Prostate gland (tissue), 2 donors: ENCODE measurements at regions not wholly inside any gene's neighbourhood (a gene's known extent, or its start where the extent isn't known, plus 50 kb on each side); places are given as distances from the start of the nearest gene placed in this dataset.
"Not testable (repeated sequence)": the region's sequence is repeated elsewhere in the genome, so short reads cannot be mapped to it uniquely, and the experiment has no call there.

ENCODE experiments used
- DNase-seq: peaks from one replicate; pipeline ENCODE4 v3.0.0-alpha.2; 2019; ENCODE audit warnings: low spot score
- H3K27ac ChIP-seq, 2 donors: fragments of 200-600 bp; sonication (generic); 2 replicates each; pipeline ENCODE4 v1.5.1; 2017 to 2019
- H3K27me3 ChIP-seq: fragments of 200-600 bp; sonication (generic); replicated peaks from 2 replicates; pipeline ENCODE4 v1.5.1; 2019; ENCODE audit not compliant: insufficient read depth
- H3K36me3 ChIP-seq, 2 donors: fragments of 200-600 bp; sonication (generic); 1 replicate in 1 of 2; 2 replicates in 1 of 2; pipeline versions ENCODE4 v1.5.1 to v1.8.1; 2017 to 2019
- H3K4me1 ChIP-seq: fragments of 200-600 bp; sonication (generic); replicated peaks from 2 replicates; pipeline ENCODE4 v1.5.1; 2019
- H3K4me3 ChIP-seq, 2 donors: fragments of 200-600 bp; sonication (generic); 2 replicates each; pipeline ENCODE4 v1.5.1; 2017 to 2019
- H3K9me3 ChIP-seq: fragments of 200-600 bp; sonication (generic); 2 replicates; pipeline ENCODE4 v1.5.1; 2017
- POLR2A ChIP-seq: fragments of 450-650 bp; IDR thresholded peaks from one replicate; pipeline ENCODE4 v1.6.1; 2016; ENCODE audit warnings: antibody characterized with exemption, mild to moderate bottlenecking
- POLR2AphosphoS5 ChIP-seq: sonication (generic); formaldehyde crosslinking; IDR thresholded peaks from one replicate; pipeline ENCODE4 v1.6.1; 2017; ENCODE audit warnings: antibody characterized with exemption
- WGBS: methylation state at CpG from one replicate; pipeline ENCODE4 v1.1.5; 2018; 5-methylcytosine and 5-hydroxymethylcytosine counted together
- intact Hi-C: fragments of 100-400 bp; cut with DNase I; formaldehyde crosslinking; loops from one replicate; pipeline ENCODE4 v1.14.2; 2022
- TF ChIP-seq, protein P1 (sequence below), 4 experiments: fragments of 200-600 bp in 2 of 4; fragments of 450-650 bp in 2 of 4; sonication (generic) in 2 of 4; IDR thresholded peaks; 1 replicate in 3 of 4; 2 replicates in 1 of 4; pipeline ENCODE4 v1.5.1; 2016 to 2019; ENCODE audit warnings: antibody characterized with exemption in 4 of 4, mild to moderate bottlenecking in 2 of 4, moderate library complexity in 2 of 4

GRCh38 chr2:209305026-209305425, 118.8 kb upstream of the MAP2 start:
- H3K27ac ChIP-seq: no peak overlapping the region
- intact Hi-C loops: no loop called here
- no peaks in the 10 kb centered on the region for H3K4me1 ChIP-seq
- no peak for TF ChIP-seq POLR2A
- TF ChIP-seq, protein P1, sequence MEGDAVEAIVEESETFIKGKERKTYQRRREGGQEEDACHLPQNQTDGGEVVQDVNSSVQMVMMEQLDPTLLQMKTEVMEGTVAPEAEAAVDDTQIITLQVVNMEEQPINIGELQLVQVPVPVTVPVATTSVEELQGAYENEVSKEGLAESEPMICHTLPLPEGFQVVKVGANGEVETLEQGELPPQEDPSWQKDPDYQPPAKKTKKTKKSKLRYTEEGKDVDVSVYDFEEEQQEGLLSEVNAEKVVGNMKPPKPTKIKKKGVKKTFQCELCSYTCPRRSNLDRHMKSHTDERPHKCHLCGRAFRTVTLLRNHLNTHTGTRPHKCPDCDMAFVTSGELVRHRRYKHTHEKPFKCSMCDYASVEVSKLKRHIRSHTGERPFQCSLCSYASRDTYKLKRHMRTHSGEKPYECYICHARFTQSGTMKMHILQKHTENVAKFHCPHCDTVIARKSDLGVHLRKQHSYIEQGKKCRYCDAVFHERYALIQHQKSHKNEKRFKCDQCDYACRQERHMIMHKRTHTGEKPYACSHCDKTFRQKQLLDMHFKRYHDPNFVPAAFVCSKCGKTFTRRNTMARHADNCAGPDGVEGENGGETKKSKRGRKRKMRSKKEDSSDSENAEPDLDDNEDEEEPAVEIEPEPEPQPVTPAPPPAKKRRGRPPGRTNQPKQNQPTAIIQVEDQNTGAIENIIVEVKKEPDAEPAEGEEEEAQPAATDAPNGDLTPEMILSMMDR (IDR thresholded peaks at IDR 0.05): no peak
- TF ChIP-seq POLR2AphosphoS5: no peak
- 72% methylated on average over 2 of the region's 2 CpGs for WGBS
- H3K9me3 ChIP-seq: no peaks in the 10 kb centered on the region
- no peak overlapping the region for H3K4me3 ChIP-seq
- no peak for DNase-seq
- H3K27me3 ChIP-seq: no peaks in the 10 kb centered on the region
- H3K36me3 ChIP-seq: no peaks in the 10 kb centered on the region

GRCh38 chr2:209305746-209306196, 118.1 kb upstream of the MAP2 start:
- no peaks in the 10 kb centered on the region for H3K9me3 ChIP-seq
- no peaks in the 10 kb centered on the region for H3K36me3 ChIP-seq
- 74% methylated on average over 6 of the region's 7 CpGs for WGBS
- no peaks in the 10 kb centered on the region for H3K27me3 ChIP-seq
- H3K4me1 ChIP-seq: no peaks in the 10 kb centered on the region
- TF ChIP-seq POLR2A (no peak), POLR2AphosphoS5 (no peak)
- TF ChIP-seq, protein P1 (IDR thresholded peaks at IDR 0.05): no peak
- no peak overlapping the region for H3K4me3 ChIP-seq
- intact Hi-C loops: no loop called here
- no peak for DNase-seq
- no peak overlapping the region for H3K27ac ChIP-seq

GRCh38 chr2:209307161-209308001, 116.5 kb upstream of the MAP2 start:
- H3K27me3 ChIP-seq: no peaks in the 10 kb centered on the region
- 81% methylated on average over 9 of the region's 10 CpGs for WGBS
- H3K4me3 ChIP-seq: no peak overlapping the region
- H3K36me3 ChIP-seq: no peaks in the 10 kb centered on the region
- H3K9me3 ChIP-seq: no peaks in the 10 kb centered on the region
- no peak for DNase-seq
- no peaks in the 10 kb centered on the region for H3K4me1 ChIP-seq
- TF ChIP-seq POLR2A: no peak
- no peak for TF ChIP-seq POLR2AphosphoS5
- intact Hi-C loops: no loop called here
- H3K27ac ChIP-seq: no peak overlapping the region

DNA sequence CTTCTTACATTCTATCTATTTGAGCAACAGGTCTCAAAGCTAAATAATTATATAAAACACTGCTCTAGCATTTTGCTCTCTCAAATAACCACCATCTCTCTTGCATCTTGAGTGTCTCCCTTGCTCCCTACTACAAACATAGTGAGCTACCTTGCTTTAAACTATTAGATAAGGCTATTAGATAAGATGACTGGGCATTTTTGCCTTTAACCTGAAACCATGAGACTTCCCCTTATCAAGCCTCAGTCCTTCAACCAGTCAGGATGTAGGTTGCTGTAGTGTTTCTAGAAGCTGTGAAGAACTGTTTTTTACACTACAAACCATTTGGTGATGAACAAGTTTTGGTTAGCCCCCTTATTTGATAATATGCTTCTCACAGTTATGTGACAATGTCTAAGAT, 115.4 kb upstream of the MAP2 start:
- no peak for DNase-seq
- Histone ChIP-seq H3K27ac (no peak overlapping the region), H3K27me3 (no peaks in the 10 kb centered on the region), H3K36me3 (no peaks in the 10 kb centered on the region), H3K9me3 (no peaks in the 10 kb centered on the region), H3K4me1 (no peaks in the 10 kb centered on the region), H3K4me3 (no peak overlapping the region)
- no peak for TF ChIP-seq POLR2AphosphoS5
- TF ChIP-seq, protein P1 (IDR thresholded peaks at IDR 0.05): no peak
- TF ChIP-seq POLR2A: no peak
- intact Hi-C loops: no loop called here

- intact Hi-C loops: no loop called here
- TF ChIP-seq, protein P1 (IDR thresholded peaks at IDR 0.05): no peak
- no peak for TF ChIP-seq POLR2A
- TF ChIP-seq POLR2AphosphoS5: no peak
Measured at GRCh38 chr2:209311948-209312347, 111.9 kb upstream of the MAP2 start.

GRCh38 chr2:209312450-209312849, 111.4 kb upstream of the MAP2 start:
- not testable (repeated sequence) for H3K4me3 ChIP-seq

More at GRCh38 chr2:209311948-209312347, 111.9 kb upstream of the MAP2 start:
- WGBS: 73% methylated on average over 2 of the region's 2 CpGs
- Histone ChIP-seq H3K4me1 (no peaks in the 10 kb centered on the region), H3K4me3 (no peak overlapping the region), H3K27me3 (no peaks in the 10 kb centered on the region), H3K27ac (no peak overlapping the region), H3K36me3 (no peaks in the 10 kb centered on the region), H3K9me3 (no peaks in the 10 kb centered on the region)
- no peak for DNase-seq

More at GRCh38 chr2:209312450-209312849, 111.4 kb upstream of the MAP2 start:
- intact Hi-C loops, H3K4me1 ChIP-seq, H3K27me3 ChIP-seq, DNase-seq, H3K27ac ChIP-seq, H3K9me3 ChIP-seq, H3K36me3 ChIP-seq: not testable (repeated sequence)
- 93% methylated on average over 1 of the region's 1 CpG for WGBS
